Activated T-helper 1 cell treated with anti-CD3 and anti-CD28 coated beads, Interleukin-12 subunit alpha, Interleukin-12 subunit beta, Interleukin-2, Interleukin-4 antibody, amounts not matched to agents 30 ng/mL and 10 ng/mL and 1 ng/mL, durations not matched to agents 14 hours and 24 hours and 36 hours (primary cell): ENCODE measurements at regions not wholly inside any gene's neighbourhood (a gene's known extent, or its start where the extent isn't known, plus 50 kb on each side); places are given as distances from the start of the nearest gene placed in this dataset.
"Not testable (repeated sequence)": the region's sequence is repeated elsewhere in the genome, so short reads cannot be mapped to it uniquely, and the experiment has no call there.

Experiments used
- DNase-seq: peaks from one replicate; pipeline ENCODE4 v3.0.0; 2021; ENCODE audit warnings: low spot score
- H3K27ac Mint-ChIP-seq: one replicate; pipeline ENCODE4 v1.8.0; 2021; ENCODE audit warnings: mild to moderate bottlenecking, mixed read lengths
- H3K27me3 Mint-ChIP-seq: one replicate; pipeline ENCODE4 v1.8.0; 2022; ENCODE audit warnings: mild to moderate bottlenecking, moderate library complexity, mixed read lengths; ENCODE audit not compliant: insufficient read depth
- H3K36me3 Mint-ChIP-seq: one replicate; pipeline ENCODE4 v1.8.0; 2021; ENCODE audit warnings: low read depth, mixed read lengths
- H3K4me1 Mint-ChIP-seq: one replicate; pipeline ENCODE4 v1.8.0; 2021; ENCODE audit warnings: low read depth, mixed read lengths
- H3K4me3 Mint-ChIP-seq: one replicate; pipeline ENCODE4 v1.8.0; 2021; ENCODE audit warnings: mild to moderate bottlenecking, moderate library complexity, mixed read lengths
- H3K9me3 Mint-ChIP-seq: one replicate; pipeline ENCODE4 v1.8.0; 2021; ENCODE audit warnings: mixed read lengths
- intact Hi-C: fragments of 100-400 bp; cut with micrococcal nuclease; formaldehyde crosslinking; loops from one replicate; pipeline ENCODE4 v1.15.1; 2024

GRCh38 chr2:208726242-208726641 lies 319.6 kb downstream of the PTH2R start:
- Mint-ChIP-seq H3K36me3 (no peaks in the 10 kb centered on the region), H3K4me3 (no peak overlapping the region), H3K9me3 (no peaks in the 10 kb centered on the region), H3K27ac (no peak overlapping the region), H3K4me1 (no peaks in the 10 kb centered on the region), H3K27me3 (no peaks in the 10 kb centered on the region)
- no peak for DNase-seq
- intact Hi-C loops: no loop called here

- DNase-seq, H3K27me3 Mint-ChIP-seq, H3K27ac Mint-ChIP-seq, H3K4me1 Mint-ChIP-seq, H3K4me3 Mint-ChIP-seq, intact Hi-C loops, H3K36me3 Mint-ChIP-seq: not testable (repeated sequence)
- peaks cover 18% of the 10 kb centered on the region for H3K9me3 Mint-ChIP-seq
Measured at GRCh38 chr2:208751663-208752415, 345.2 kb downstream of the PTH2R start.

GRCh38 chr2:208757364-208757763 lies 350.8 kb downstream of the PTH2R start:
- H3K4me1 Mint-ChIP-seq: no peaks in the 10 kb centered on the region
- no peak overlapping the region for H3K4me3 Mint-ChIP-seq
- H3K36me3 Mint-ChIP-seq: no peaks in the 10 kb centered on the region
- H3K9me3 Mint-ChIP-seq: peaks cover 18% of the 10 kb centered on the region
- no peaks in the 10 kb centered on the region for H3K27me3 Mint-ChIP-seq
- intact Hi-C loops: no loop called here
- H3K27ac Mint-ChIP-seq: no peak overlapping the region
- no peak for DNase-seq

GRCh38 chr2:208773074-208773473 lies 366.5 kb downstream of the PTH2R start:
- H3K4me3 Mint-ChIP-seq, H3K27ac Mint-ChIP-seq, intact Hi-C loops, DNase-seq, H3K9me3 Mint-ChIP-seq, H3K4me1 Mint-ChIP-seq, H3K27me3 Mint-ChIP-seq, H3K36me3 Mint-ChIP-seq: not testable (repeated sequence)

GRCh38 chr2:208781166-208781565 lies 374.6 kb downstream of the PTH2R start:
- no peaks in the 10 kb centered on the region for H3K9me3 Mint-ChIP-seq
- H3K27ac Mint-ChIP-seq: no peak overlapping the region
- no peaks in the 10 kb centered on the region for H3K36me3 Mint-ChIP-seq
- no peak for DNase-seq
- H3K4me3 Mint-ChIP-seq: no peak overlapping the region
- no peaks in the 10 kb centered on the region for H3K4me1 Mint-ChIP-seq
- intact Hi-C loops: no loop called here
- H3K27me3 Mint-ChIP-seq: no peaks in the 10 kb centered on the region

- H3K27me3 Mint-ChIP-seq: no peaks in the 10 kb centered on the region
- no peak overlapping the region for H3K27ac Mint-ChIP-seq
- no peak overlapping the region for H3K4me3 Mint-ChIP-seq
- no peaks in the 10 kb centered on the region for H3K36me3 Mint-ChIP-seq
- intact Hi-C loops: no loop called here
- no peaks in the 10 kb centered on the region for H3K4me1 Mint-ChIP-seq
- no peaks in the 10 kb centered on the region for H3K9me3 Mint-ChIP-seq
- no peak for DNase-seq
Measured at GRCh38 chr2:208782097-208782496, 375.5 kb downstream of the PTH2R start.

- Mint-ChIP-seq H3K4me3 (no peak overlapping the region), H3K27ac (no peak overlapping the region), H3K27me3 (no peaks in the 10 kb centered on the region), H3K4me1 (no peaks in the 10 kb centered on the region), H3K9me3 (no peaks in the 10 kb centered on the region), H3K36me3 (no peaks in the 10 kb centered on the region)
- intact Hi-C loops: no loop called here
- DNase-seq: no peak
Measured at GRCh38 chr2:208783184-208783583, 376.6 kb downstream of the PTH2R start.

- intact Hi-C loops, H3K27ac Mint-ChIP-seq, H3K27me3 Mint-ChIP-seq, H3K4me1 Mint-ChIP-seq, H3K9me3 Mint-ChIP-seq, DNase-seq, H3K4me3 Mint-ChIP-seq, H3K36me3 Mint-ChIP-seq: not testable (repeated sequence)
Measured at GRCh38 chr2:208784774-208785173, 378.2 kb downstream of the PTH2R start.

GRCh38 chr2:208791257-208791656 lies 384.7 kb downstream of the PTH2R start:
- no peaks in the 10 kb centered on the region for H3K27me3 Mint-ChIP-seq
- no peak for DNase-seq
- no peaks in the 10 kb centered on the region for H3K4me1 Mint-ChIP-seq
- H3K36me3 Mint-ChIP-seq: no peaks in the 10 kb centered on the region
- H3K4me3 Mint-ChIP-seq: no peak overlapping the region
- no peak overlapping the region for H3K27ac Mint-ChIP-seq
- no peaks in the 10 kb centered on the region for H3K9me3 Mint-ChIP-seq
- intact Hi-C loops: no loop called here

- Mint-ChIP-seq H3K27ac (no peak overlapping the region), H3K4me3 (no peak overlapping the region), H3K27me3 (no peaks in the 10 kb centered on the region), H3K9me3 (no peaks in the 10 kb centered on the region), H3K4me1 (no peaks in the 10 kb centered on the region), H3K36me3 (no peaks in the 10 kb centered on the region)
- DNase-seq: no peak
- intact Hi-C loops: no loop called here
Measured at GRCh38 chr2:208792766-208793165, 386.2 kb downstream of the PTH2R start.

GRCh38 chr2:208793434-208793833 lies 386.8 kb downstream of the PTH2R start:
- Mint-ChIP-seq H3K4me1 (no peaks in the 10 kb centered on the region), H3K9me3 (no peaks in the 10 kb centered on the region), H3K27me3 (no peaks in the 10 kb centered on the region), H3K27ac (no peak overlapping the region), H3K36me3 (no peaks in the 10 kb centered on the region), H3K4me3 (no peak overlapping the region)
- intact Hi-C loops: no loop called here
- DNase-seq: no peak

GRCh38 chr2:208794288-208794975 lies 387.8 kb downstream of the PTH2R start:
- no peak for DNase-seq
- intact Hi-C loops: no loop called here
- Mint-ChIP-seq H3K9me3 (no peaks in the 10 kb centered on the region), H3K4me3 (no peak overlapping the region), H3K4me1 (no peaks in the 10 kb centered on the region), H3K27ac (no peak overlapping the region), H3K36me3 (no peaks in the 10 kb centered on the region), H3K27me3 (no peaks in the 10 kb centered on the region)

- no peaks in the 10 kb centered on the region for H3K9me3 Mint-ChIP-seq
- no peaks in the 10 kb centered on the region for H3K36me3 Mint-ChIP-seq
- H3K4me1 Mint-ChIP-seq: no peaks in the 10 kb centered on the region
- H3K27ac Mint-ChIP-seq: no peak overlapping the region
- intact Hi-C loops: no loop called here
- no peaks in the 10 kb centered on the region for H3K27me3 Mint-ChIP-seq
- H3K4me3 Mint-ChIP-seq: no peak overlapping the region
- no peak for DNase-seq
Measured at GRCh38 chr2:208798698-208799097, 392.1 kb downstream of the PTH2R start.
